HG02981 (cell line): ENCODE measurements at regions not wholly inside any gene's neighbourhood (a gene's known extent, or its start where the extent isn't known, plus 50 kb on each side); places are given as distances from the start of the nearest gene placed in this dataset.

Experiments
- ATAC-seq: cut with Tn5 transposase; IDR thresholded peaks from one replicate; pipeline ENCODE4 v1.9.1; 2021; ENCODE audit warnings: mild to moderate bottlenecking, moderate library complexity; ENCODE audit not compliant: unreplicated experiment

- ATAC-seq, result no peak
These were observed 105.1 kb downstream of the TRAPPC11 start for GRCh38 chr4:183763990-183764754.

DNA sequence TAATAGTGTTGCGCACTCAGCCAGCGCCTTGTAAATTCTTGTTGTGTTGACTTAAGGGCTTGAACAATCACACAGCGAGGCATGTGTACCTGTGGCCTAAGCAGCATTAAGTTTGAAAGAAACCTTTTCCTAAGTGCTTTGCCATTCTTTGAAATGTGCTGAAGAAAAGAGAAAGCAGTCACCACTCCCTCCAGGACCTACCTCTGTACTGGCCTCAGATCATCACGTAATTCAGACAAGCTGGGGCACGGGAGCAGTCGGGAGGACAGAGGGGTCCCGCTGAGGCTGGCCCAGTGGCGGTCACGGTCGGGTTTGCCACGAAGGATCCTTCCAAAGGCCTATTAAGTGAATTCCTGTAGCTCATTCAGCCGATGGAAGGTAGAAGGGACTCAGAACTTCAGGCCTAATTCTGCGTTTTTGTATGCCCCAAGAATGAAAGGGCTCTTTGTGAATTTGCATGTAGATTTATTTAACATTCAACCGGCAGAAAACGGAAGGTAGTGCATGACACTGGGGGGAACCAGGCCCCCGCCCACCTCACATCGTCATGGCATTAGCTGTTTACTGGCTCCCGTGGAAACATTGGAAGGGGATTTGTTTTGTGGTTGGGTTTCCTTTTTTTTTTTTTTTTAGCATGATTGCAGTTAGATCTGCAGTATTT lies 106.3 kb downstream of the TRAPPC11 start:
- ATAC-seq, result no peak

DNA sequence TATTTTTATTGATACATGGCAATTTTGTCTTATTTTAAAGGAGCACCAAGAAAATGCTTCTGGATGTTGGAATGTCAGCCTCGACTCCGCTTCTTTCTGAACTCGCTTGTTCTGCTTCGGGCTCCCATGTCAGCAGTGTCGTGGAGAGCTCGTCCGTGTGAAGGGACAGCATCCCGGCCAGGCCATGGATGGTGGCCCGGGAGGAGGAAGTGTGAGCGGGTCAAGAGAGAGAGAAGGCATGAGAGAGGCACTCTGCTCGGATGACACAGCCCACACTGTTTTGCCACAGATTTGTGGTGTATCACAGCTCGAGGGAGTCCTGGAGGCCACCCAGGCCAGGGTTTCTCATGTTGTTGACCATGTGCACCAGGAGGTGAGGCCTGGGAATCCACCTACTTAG lies 107.0 kb downstream of the TRAPPC11 start:
- ATAC-seq, result no peak

- ATAC-seq, result no peak
These were observed 111.8 kb downstream of the TRAPPC11 start for GRCh38 chr4:183770906-183771305.

DNA sequence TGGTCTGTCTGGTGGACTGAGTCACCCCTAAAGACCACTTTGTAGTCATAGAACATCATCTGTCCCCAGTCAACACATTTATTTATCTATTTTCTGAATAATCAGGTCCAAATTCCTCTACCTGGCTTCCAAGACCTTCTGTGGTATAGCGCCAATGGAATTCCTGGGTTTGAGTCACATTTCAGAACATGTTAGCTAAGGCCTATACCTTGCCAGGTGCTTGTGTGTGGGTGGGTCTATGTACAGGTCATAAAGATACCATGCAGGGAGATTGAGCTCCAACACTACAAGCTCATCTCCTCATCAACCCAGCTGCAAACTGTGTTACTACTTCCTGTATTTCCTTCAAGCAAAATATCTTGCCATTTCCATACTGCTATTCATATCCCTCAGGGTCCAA lies 113.3 kb downstream of the TRAPPC11 start:
- ATAC-seq, result no peak

DNA sequence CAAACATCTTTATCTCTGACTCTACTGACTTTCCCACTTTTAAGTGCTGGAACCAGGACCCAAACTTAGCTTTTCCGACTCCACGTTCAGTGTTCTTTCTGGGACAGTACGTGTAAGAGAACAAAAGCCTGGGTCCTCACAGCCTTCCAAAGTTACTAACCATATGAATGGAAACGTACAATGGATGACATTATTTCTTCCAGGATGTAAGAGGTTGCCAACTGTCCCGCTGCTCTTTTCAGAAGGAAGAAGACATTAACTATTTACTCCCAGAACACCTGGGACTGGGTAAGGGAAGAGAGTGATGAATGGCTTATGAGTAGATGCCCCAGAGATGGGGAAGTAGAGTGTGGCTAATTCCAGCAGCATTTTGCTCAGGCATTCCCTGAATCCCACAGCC lies 114.7 kb downstream of the TRAPPC11 start:
- no peak for ATAC-seq

DNA sequence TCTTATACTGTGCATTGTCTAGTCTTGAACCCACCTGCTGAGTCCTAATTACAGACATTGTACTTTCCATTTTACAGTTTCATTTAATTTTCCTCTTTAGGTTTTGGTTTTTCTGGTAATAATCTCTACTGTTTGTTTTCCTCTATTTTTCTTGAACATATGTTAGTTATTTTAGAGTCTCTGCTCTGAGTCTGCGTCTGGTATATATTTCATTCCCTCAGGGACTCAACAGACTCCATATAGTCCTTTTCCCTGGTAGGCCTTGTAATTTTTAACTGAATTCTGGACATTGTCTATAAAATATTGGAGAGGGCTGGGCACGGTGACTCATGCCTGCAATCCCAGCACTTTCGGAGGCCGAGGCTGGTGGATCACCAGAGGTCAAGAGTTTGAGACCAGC lies 121.8 kb upstream of the STOX2 start:
- no peak for ATAC-seq

DNA sequence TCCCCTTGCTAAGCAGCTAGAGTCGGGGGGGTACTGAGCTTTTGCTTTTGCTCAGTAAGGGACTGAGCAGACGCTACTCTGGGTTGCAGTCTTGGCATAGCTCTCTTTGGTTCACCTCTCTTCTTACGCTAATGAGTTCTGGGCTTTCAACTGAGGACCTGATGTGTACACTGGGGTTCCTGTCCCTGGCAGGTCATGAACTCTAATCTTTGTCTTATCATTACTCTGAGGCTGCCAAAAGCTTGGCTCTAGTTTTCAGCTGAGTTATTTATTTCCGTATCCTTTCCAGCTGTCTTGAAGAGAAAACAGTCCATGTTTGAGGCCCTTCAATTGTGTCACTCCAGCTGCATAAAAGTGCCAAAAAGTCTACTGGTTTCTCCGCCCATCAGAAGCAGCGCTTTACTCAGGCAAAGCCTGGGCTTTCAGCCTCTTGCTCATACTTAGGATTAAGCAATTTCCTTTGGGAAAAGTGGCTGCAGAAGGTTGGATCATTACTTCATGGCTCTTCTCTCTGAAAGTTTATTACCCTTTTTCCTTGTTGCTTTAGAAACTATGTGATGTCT lies 121.0 kb upstream of the STOX2 start:
- no peak for ATAC-seq

DNA sequence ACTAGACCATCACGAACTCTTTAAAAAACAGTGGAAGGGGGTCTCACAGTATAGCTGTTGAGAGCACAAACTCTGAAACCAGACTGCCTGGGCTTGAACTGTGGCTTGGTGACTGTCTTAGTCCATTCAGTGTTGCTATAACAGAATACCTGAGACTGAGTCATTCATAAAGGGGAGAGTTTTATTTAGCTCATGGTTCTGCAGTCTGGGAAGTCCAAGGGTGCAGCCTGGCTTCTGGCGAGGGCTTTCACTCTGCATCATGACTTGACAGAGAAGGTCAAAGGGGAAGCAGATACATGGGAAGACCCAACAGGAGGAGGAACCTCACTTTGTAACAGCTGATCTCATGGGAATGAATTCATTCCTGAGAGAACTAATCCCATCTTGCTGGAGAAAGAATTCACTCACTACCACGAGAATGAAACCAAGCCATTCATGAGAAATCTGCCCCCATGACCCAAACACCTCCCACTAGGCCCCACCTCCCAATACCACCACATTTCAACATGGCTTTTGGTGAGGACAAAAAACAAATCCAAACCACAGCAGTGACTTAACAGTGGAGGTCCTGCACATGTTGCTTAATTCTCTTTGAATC lies 116.7 kb upstream of the STOX2 start:
- no peak for ATAC-seq

DNA sequence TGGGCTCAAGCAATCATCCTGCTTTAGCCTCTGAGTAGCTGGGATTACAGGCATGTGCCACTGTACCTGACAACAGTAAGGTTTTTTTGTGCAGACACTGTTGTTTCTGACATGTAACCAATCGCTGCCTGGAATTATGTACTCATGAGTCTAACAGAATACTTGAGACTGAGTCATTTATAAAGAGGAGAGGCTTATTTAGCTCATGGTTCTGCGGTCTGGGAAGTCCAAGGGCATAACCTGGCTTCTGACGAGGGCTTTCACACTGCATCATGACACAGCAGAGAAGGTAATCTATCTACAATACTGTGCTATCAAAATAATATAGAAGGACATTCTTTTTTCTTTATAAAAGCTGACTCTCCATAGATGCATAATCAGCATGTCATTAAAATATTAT lies 115.5 kb upstream of the STOX2 start:
- ATAC-seq, result no peak

DNA sequence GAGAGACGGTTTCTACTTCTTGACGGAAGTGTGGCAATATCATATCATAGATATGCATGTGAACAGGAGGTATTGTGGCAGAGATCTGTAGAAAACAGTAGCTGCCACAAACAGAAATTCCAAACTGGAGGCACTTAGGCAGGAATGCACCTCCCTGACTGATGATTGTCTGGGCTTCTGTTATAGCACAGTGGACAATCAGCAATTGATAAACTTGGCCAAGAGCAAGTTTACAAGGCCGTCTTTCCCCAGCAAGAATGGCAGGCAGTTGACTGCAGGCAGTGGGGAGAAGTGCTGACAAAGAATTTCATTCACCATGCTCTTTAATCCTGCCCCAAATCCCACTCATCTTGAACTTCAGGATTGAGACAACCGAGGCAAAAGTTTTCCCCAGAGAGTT lies 114.4 kb upstream of the STOX2 start:
- no peak for ATAC-seq

- ATAC-seq, result no peak
These were observed 108.1 kb upstream of the STOX2 start for GRCh38 chr4:183797011-183797444.

DNA sequence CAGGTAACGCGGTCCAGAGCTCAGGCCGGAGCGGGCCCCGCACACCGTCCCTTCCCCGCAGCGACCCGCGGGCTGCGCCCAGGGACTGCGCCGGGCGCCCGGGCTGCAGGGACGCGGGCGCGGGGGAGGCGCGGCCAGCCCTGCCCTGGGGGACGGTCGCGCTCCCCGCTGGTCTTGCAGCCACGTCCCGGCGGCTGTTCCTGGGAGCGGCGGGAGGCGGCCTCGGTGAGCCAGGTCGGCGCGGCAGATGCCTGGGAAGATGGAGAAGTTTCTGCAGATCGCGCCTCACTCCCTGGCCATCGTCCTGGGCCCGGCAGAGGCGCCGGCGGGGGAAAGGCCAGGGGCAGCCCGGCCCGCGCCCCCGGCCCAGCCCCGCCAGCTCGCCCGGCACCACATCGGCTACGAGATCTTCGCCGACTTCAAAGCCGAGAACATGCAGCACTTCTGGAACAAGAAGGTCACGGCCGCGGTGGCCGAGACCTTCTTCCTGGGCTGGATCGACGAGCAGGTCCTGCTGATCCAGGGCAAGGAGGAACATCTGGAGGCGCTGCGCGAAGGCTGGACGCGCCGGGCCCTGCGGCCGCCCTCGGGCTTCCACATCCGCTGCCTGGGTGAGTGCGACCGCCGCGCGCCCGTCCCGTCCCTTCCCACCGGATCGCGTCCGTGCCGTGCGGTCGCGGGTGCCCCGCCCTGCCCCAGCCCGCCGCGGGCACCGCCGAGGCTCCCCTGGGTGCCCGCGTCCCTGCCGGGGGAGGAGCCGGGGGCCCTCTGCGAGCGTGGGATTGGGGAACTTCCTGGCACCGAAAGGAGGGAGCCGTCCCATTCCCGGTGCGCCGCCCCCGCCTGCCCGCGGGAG lies 107.4 kb upstream of the STOX2 start:
- no peak for ATAC-seq

- no peak for ATAC-seq
These were observed 106.5 kb upstream of the STOX2 start for GRCh38 chr4:183798301-183799253.

- ATAC-seq, result no peak
These were observed 103.5 kb upstream of the STOX2 start for GRCh38 chr4:183801457-183802165.

DNA sequence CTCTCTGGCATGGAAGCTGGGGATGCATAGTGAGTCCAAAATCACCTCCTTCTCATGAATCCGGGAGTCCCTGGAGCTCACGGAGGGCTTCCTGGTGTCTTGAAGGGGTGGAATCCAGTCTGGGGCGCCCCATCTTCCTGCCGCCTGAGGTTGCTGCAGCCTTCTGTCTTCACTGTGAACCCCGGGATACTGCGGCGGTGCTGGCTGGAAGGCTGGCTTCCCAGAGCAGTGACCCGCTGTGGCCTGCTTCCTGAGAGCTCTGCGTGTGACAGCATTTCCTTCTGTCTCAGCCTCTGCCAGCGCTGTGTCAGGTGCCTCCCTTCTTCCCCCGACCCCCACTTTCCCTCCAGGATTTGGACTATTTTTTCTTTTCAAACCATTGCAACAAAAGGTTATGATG lies 98.8 kb upstream of the STOX2 start:
- no peak for ATAC-seq

GRCh38 chr4:183807420-183808096 lies 97.5 kb upstream of the STOX2 start:
- no peak for ATAC-seq

- no peak for ATAC-seq
These were observed 97.0 kb upstream of the STOX2 start for GRCh38 chr4:183808097-183808456.

- no peak for ATAC-seq
These were observed 92.5 kb upstream of the STOX2 start for GRCh38 chr4:183812567-183812966.
